ENCODE measurements at regions not wholly inside any gene's neighbourhood (a gene's known extent, or its start where the extent isn't known, plus 50 kb on each side); places are given as distances from the start of the nearest gene placed in this dataset.
A peak's percentile ranks its signal among the peaks of the same experiment; 100 is the strongest.

DNA sequence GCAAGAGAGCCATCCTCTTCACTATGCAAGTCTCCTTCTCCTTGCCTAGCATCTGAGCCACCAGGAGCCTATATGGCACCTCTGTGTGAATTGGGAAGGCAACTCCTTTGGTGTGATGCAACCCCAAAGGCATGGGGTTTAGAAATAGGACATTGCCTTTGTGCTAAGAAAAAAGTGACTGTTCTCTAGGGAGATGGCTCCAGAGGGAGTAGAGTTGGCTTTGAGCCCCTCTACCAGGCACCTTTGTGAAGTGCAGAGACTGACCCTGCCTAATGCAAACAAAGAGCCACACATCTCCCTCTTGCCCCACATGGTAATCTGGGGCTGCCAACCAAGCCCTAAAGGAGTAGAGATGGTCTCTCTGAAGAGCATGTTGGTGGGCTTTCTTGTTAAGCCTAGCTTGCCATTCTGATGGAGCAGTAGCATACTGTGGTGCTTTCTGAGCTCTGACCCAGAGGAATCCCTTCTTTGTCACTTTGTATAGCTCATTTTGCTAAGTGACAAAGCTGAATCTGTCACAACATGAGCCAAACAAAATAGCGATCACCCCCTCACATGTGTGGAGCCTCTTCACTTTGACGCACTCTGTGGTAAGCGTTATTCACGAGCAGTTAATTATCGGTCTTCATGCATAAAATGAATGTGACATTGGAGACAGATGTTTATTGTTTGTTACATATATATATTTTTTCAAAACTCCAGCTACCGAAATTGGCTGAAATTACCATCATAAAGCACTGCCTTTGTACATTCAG lies 74.4 kb downstream of the RWDD3 start:
- Histone ChIP-seq H4K20me1 (ENCODE audit: insufficient read depth, low read length) (no peaks in the 10 kb centered on the region), H3K79me2 (ENCODE audit: low read length) (no peaks in the 10 kb centered on the region), H3K4me3 (ENCODE audit: low read length) (no peak overlapping the region), H3K9me3 (ENCODE audit: insufficient read depth, low read length) (no peaks in the 10 kb centered on the region), H3K4me1 (ENCODE audit: low read length) (no peaks in the 10 kb centered on the region), H3K27ac (ENCODE audit: low read length) (no peak overlapping the region), H3K4me2 (ENCODE audit: low read length) (no peak overlapping the region), H3K27me3 (ENCODE audit: low read depth, low read length) (no peaks in the 10 kb centered on the region), H3K9ac (ENCODE audit: low read length) (no peak overlapping the region), H3K36me3 (replicated peaks; ENCODE audit: low read depth, low read length) (no peaks in the 10 kb centered on the region), H2AFZ (ENCODE audit: low read depth, low read length) (no peak overlapping the region)
- TF ChIP-seq EZH2phosphoT487 (IDR thresholded peaks at IDR 0.05; ENCODE audit: low read depth): no peak
- TF ChIP-seq, protein P1, sequence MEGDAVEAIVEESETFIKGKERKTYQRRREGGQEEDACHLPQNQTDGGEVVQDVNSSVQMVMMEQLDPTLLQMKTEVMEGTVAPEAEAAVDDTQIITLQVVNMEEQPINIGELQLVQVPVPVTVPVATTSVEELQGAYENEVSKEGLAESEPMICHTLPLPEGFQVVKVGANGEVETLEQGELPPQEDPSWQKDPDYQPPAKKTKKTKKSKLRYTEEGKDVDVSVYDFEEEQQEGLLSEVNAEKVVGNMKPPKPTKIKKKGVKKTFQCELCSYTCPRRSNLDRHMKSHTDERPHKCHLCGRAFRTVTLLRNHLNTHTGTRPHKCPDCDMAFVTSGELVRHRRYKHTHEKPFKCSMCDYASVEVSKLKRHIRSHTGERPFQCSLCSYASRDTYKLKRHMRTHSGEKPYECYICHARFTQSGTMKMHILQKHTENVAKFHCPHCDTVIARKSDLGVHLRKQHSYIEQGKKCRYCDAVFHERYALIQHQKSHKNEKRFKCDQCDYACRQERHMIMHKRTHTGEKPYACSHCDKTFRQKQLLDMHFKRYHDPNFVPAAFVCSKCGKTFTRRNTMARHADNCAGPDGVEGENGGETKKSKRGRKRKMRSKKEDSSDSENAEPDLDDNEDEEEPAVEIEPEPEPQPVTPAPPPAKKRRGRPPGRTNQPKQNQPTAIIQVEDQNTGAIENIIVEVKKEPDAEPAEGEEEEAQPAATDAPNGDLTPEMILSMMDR (IDR thresholded peaks at IDR 0.05; ENCODE audit: low read depth, low read length): no peak

DNA sequence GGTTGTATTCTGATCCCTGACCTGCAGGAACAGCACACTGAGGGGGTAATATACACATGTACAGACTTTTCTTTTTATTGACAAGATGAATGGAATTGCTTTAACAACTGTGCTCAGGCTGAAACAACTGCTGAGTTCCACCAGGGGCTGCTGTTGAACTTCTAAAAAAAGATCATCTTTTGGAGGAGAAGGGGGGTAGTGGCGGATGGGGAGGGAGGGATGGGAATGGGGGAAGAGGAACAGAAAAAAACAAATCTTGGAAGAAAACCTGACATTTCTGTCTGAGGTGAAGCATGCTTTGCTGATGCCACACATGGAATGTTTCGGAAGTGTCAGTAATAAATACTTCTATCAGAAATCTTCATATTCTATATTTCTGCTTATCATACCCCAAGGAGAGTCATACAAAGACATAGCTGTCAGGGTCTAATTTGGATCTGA lies 75.0 kb downstream of the RWDD3 start:
- Histone ChIP-seq H3K79me2 (ENCODE audit: low read length) (no peaks in the 10 kb centered on the region), H3K27ac (ENCODE audit: low read length) (no peak overlapping the region), H3K9ac (ENCODE audit: low read length) (no peak overlapping the region), H2AFZ (ENCODE audit: low read depth, low read length) (no peak overlapping the region), H3K36me3 (replicated peaks; ENCODE audit: low read depth, low read length) (no peaks in the 10 kb centered on the region), H3K27me3 (ENCODE audit: low read depth, low read length) (no peaks in the 10 kb centered on the region), H3K4me2 (ENCODE audit: low read length) (no peak overlapping the region), H3K4me3 (ENCODE audit: low read length) (no peak overlapping the region), H4K20me1 (ENCODE audit: insufficient read depth, low read length) (no peaks in the 10 kb centered on the region), H3K9me3 (ENCODE audit: insufficient read depth, low read length) (no peaks in the 10 kb centered on the region), H3K4me1 (ENCODE audit: low read length) (no peaks in the 10 kb centered on the region)
- no peak for TF ChIP-seq EZH2phosphoT487 (IDR thresholded peaks at IDR 0.05; ENCODE audit: low read depth)
- TF ChIP-seq, protein P1 (IDR thresholded peaks at IDR 0.05; ENCODE audit: low read depth, low read length): peak; percentile 47

DNA sequence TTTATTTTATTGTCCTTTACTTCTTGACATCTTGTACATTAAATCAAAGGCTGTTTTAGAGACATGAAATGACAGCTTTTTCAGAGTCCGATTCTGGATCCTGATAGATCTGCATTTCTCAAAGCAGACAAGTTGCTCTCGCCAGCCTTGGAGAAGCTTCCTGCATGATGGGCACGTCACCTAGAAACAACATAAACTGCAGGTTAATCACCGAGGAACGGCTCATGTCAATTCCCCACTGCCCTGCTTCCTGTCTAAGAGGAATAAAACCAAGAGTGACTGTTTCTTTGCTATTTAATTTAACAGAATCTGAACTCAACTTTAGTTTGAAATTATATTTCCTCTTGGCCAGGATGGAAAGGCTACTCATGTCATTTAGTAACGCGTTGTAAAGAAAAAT lies 77.0 kb downstream of the RWDD3 start:
- H3K36me3 ChIP-seq (replicated peaks; ENCODE audit: low read depth, low read length): no peaks in the 10 kb centered on the region
- no peaks in the 10 kb centered on the region for H3K79me2 ChIP-seq (ENCODE audit: low read length)
- H3K9ac ChIP-seq (ENCODE audit: low read length): no peak overlapping the region
- H3K4me2 ChIP-seq (ENCODE audit: low read length): no peak overlapping the region
- TF ChIP-seq, protein P1 (IDR thresholded peaks at IDR 0.05; ENCODE audit: low read depth, low read length): no peak
- no peak for TF ChIP-seq EZH2phosphoT487 (IDR thresholded peaks at IDR 0.05; ENCODE audit: low read depth)
- H3K4me1 ChIP-seq (ENCODE audit: low read length): no peaks in the 10 kb centered on the region
- H3K4me3 ChIP-seq (ENCODE audit: low read length): no peak overlapping the region
- H3K27me3 ChIP-seq (ENCODE audit: low read depth, low read length): no peaks in the 10 kb centered on the region
- H4K20me1 ChIP-seq (ENCODE audit: insufficient read depth, low read length): no peaks in the 10 kb centered on the region
- H3K27ac ChIP-seq (ENCODE audit: low read length): no peak overlapping the region
- no peak overlapping the region for H2AFZ ChIP-seq (ENCODE audit: low read depth, low read length)
- H3K9me3 ChIP-seq (ENCODE audit: insufficient read depth, low read length): no peaks in the 10 kb centered on the region

DNA sequence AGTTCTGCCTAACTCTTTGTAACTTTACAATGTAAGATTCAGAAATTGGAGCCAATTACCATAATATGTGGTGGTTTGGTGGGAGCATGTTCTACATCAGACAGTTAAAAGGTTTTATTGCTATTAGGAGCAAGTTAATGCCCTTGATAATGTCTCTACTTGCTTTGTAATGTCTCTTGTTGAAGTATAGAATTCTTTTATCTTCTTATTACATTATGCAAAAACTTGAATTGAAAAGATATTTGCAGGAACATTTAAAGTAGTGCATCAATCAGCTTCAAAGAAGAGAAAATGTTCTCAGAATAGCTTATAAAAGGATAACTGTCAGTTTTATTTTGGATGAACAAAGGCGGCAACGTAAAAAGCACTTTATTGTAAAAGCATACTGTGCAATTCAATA lies 77.8 kb downstream of the RWDD3 start:
- no peaks in the 10 kb centered on the region for H3K36me3 ChIP-seq (replicated peaks; ENCODE audit: low read depth, low read length)
- no peak overlapping the region for H3K4me3 ChIP-seq (ENCODE audit: low read length)
- H3K9me3 ChIP-seq (ENCODE audit: insufficient read depth, low read length): no peaks in the 10 kb centered on the region
- no peak overlapping the region for H3K27ac ChIP-seq (ENCODE audit: low read length)
- H3K4me1 ChIP-seq (ENCODE audit: low read length): no peaks in the 10 kb centered on the region
- no peaks in the 10 kb centered on the region for H3K27me3 ChIP-seq (ENCODE audit: low read depth, low read length)
- H2AFZ ChIP-seq (ENCODE audit: low read depth, low read length): no peak overlapping the region
- TF ChIP-seq, protein P1 (IDR thresholded peaks at IDR 0.05; ENCODE audit: low read depth, low read length): no peak
- H3K9ac ChIP-seq (ENCODE audit: low read length): no peak overlapping the region
- no peaks in the 10 kb centered on the region for H3K79me2 ChIP-seq (ENCODE audit: low read length)
- H3K4me2 ChIP-seq (ENCODE audit: low read length): no peak overlapping the region
- H4K20me1 ChIP-seq (ENCODE audit: insufficient read depth, low read length): no peaks in the 10 kb centered on the region
